SKM-1 treated with dmso at 0.1 percent for 144 hours (cell line): ENCODE measurements at regions not wholly inside any gene's neighbourhood (a gene's known extent, or its start where the extent isn't known, plus 50 kb on each side); places are given as distances from the start of the nearest gene placed in this dataset.

Source experiments
- DNase-seq: peaks from one replicate; lab custom pipeline; 2025; ENCODE audit not compliant: unreplicated experiment; lab: John Stamatoyannopoulos, UW

DNA sequence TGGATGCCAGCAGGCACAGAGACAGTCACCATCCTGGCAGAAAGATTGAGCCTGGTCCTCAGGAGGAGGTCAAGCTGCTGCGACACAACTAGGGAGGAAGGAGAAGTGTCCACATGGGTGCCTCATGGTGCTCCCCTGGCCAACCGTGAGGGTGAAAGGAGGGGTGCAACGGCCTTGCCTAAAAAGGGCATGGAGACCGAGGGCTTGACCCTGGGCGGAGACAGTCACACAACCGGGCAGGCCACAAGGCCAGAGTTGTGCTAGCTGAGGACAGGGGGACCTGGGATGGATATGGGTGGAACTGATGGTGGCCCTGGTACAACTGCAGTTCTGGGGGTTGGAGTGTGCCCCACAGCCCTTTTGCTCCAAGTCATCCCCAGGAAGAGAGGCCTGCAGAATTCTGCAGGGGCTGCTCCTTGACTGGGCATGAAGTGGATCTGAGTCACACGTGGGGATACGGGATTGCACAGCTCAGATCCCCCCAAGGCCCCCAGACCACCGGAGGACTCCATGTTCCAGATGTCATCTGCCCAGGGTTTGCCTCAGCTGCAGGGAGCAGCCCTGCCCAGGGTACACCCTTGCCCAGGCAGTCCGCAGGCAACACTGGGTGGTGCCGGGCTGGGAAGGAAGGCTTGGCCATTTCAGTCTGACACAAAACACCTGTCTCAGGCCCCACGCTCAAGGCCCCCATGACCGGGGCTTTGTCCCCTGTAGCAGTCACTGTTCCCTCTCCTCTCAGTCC lies 602.3 kb upstream of the MGMT start:
- DNase-seq, result no peak

DNA sequence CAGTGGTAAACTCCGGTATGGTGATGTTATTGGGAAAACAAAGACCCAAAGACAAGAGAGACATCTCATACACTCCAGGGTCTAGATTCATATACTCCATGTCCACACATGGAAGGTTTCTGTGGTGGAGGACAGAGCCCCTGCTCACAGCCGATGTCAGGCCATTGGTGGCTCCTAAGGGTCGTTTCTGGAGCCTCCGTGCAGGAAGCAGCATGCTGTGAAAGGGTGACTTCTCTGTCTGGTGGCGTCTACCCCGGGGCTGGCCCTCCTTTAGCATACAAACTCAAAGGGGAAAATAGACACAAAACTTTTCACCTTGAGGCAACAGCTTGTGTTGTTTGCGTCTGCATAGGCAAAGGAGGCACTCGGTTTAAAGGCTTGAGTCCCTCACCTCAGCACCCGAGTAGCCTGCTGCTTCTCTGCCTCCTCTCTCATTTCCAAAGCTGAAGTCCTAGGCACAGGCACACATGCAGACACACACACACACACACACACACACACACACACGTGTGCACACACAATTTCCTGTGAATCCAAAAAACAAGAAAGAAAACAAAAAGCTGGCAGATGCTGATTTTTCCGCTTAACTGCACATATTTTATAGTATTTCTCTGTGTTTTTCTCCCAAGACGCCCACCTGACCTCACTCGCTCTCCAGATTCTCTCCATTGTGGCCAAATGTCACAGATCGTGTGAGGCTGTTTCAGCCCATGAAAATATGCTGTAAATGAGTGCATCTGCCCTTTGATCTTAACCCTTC lies 601.4 kb upstream of the MGMT start:
- no peak for DNase-seq

DNA sequence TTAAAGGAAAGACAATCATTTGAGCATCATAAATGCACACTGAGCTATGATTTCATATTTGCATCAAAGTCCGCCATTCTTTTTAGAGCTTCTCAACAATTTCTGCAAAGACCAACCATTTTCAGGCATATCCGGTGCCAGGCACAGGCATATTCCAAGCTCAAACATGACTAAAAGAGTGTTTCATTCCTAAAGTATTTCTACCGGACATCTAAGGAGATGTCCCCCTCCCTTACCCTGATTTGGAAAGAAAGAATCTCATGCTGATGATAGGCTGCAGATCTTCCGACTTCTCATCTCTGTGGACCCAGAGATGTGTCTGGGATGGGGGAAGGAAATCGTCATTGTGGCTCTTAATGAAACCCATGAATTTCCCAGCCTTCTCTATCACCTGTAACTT lies 600.5 kb upstream of the MGMT start:
- DNase-seq, result no peak

DNA sequence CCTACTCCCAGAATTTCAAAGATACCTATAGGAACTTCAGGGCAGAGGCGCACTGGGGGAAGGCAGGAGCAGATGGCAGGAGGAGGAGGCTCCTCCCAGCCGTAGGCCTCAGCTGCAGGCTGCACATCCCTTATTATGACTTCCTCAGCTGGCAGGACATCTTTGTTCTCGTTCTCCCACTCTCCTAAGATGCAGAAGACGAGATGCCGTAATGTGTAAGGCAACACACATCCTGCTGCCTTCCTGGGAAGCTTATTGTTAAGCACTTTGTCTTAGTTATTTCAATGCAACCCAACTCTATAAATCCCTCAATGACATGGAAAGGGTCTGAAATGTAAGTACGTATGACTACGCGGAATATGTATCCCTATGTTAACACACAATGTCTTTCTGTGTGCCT lies 599.8 kb upstream of the MGMT start:
- no peak for DNase-seq

DNA sequence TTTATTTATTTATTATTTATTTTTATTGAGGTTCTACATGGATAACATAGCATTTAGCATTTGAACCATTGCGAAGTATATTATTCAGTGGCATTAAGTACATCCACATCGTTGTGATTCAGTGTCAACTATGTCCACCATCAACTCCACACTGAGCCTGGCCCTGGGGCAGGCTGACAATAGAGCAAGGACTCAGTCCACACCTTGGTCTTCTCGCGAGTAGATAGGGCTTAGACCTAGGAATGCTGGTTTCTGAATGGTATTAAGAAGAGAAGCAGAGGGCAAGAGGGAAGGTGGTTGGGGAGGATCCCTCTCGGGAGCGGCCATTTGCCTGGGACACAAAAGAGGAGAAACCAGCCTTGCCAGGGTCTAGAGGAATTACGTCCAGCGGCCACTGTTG lies 599.2 kb upstream of the MGMT start:
- DNase-seq, result no peak

DNA sequence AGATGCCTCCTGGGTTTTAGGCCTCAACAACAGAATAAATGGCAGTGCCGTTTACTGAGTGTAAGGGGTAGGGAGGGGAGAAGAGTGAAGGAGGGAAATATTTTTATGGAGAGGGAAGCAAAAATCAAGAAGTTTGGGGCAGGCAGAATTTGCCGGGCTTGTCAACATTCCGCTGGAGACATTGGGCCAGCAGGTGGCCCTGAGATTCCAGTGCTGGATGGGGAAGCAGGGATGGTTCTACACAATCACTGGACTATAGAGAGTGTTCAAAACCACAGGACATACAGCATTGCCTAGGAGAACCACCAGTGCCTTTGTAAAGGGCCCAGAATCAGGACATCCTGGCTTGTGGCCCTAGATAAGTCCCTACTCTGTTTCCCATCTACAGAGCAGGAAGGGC lies 598.6 kb upstream of the MGMT start:
- DNase-seq, result no peak

DNA sequence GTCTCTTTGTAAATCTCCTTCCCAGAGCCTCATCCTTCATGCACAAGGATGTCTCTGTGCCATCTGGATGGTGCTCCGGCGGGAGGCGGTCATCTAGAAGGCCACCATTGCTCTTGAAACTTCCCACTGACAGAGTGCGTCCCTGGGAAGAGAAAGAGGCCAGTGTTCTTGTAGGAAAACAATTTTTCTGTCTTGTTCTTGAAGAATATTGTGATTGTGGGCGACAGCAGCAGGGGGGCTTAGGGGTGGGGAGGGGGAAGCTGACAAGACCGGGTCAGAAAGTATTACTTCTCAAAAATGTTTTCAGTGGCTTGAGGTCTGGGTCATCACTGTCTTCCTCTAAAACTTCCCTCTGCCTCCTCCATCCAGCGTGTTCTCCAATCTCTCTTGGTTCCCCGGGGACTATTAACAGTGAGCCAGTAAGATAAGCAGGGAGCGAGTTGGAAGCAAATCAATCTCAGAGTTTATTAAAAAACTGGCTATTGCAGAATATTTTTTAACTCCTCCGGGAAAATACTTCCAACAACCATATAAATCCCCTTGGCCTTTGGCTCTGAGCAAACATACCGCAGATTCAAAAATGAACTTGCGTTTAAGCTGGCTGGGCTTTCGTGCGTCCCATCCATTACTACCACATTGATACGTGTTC lies 597.8 kb upstream of the MGMT start:
- DNase-seq, result no peak

DNA sequence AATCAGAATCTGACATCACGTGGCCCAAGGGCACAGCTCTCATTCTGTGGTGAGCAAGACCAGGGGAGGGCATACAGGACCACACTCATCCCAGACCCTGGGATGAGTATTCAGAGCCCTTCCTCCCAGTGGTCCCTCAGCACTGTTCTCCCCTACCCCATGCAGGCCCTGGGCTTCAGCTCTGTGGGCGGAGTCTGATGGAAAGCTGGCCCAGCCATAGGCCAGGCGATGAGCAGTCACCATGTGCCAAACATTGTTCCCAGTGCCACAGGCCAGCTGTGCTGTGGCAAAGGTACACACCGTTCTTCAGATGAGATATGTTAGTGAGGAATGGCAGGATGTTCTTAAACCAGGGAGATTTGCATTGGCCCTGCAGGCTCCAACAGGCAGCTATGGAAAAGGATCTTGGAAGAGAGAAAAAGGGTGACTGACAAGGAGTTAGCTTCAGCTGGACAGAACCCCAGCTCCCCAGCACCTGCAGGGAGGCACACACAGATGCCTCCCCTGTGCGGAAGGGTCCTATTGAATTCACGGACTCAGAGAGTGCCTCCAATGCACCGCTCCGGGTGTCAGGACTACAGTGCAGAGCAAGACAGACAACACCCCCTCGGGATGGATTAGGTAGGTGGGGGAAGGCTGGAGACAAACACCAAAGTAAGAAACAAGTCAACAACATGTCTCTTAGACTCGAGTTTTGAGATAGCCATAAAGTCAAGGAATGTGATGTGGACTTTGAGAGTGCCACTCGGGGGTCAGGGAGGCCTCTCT lies 596.0 kb upstream of the MGMT start:
- DNase-seq, result no peak

DNA sequence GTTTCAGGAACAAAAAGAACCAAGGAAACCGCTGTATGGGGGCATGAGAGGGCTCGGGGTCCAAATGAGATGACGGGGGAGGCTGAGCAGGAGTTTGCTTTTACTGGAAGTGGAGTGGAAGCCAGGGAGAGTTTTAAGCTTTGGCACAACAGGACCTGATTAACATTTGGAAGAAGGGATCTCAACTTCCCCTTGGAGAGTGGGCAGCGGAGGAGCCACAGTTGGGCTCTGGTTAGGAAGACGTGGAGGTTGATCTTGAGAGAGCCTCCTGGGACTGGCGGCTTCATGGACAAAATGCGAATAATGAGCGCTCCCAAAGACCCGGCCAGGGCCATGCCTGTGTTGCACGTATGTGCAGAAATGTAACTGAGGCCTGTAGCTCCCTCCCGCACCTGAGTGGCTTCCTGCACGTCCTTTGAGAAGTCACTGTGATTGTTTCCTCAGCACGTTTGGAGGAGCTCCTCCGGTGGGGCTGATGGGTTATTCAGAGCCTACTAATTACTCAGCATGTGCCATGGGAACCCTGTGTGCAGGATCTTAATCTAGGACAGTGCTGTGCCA lies 595.3 kb upstream of the MGMT start:
- no peak for DNase-seq

DNA sequence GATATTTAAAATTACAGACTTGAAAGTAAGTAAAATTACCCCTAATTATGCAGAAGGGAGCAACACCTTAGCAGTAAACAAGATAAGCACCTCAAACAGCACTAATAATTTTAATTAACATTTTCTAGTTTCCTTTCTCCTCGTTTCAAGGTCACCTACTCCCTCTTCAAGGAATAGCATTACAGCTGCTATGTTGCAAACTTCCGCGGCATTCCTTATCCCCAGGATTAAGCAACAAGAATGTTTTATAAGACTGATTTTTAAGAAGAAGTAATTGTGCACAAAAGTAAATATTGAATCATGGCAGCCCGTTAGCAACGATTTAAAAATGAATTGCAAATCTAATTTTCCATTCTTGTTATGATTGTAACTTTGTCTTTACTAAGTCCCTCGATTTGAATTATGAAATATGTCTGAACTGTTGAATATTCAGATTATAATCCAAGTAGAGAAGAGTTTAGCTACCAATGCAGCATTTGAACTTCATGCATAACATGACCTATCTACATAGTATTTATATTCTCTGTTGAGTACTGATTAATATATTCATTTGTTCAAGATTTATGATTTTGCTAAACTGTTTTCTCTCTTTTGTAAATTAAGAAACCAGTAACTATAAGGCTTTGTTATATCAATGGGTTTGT lies 593.5 kb upstream of the MGMT start:
- no peak for DNase-seq

DNA sequence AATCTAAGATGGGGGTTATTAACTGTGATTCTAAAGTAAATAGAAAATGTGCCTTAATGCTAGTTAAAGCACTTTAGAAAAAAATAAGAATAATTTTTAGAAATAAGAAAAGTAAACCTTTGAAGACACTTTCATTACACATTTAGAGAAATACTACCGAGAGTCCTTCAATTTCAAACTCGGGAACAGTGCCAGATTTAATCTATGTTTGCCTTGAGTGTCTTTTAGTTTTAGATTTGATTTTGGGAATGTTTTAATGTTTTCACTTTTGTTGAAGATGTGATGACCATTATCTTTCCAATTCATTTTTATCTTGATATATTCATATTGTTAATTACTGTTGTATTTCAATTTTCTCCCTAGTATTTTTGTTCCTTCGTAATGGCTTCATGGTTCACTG lies 592.7 kb upstream of the MGMT start:
- DNase-seq, result no peak

DNA sequence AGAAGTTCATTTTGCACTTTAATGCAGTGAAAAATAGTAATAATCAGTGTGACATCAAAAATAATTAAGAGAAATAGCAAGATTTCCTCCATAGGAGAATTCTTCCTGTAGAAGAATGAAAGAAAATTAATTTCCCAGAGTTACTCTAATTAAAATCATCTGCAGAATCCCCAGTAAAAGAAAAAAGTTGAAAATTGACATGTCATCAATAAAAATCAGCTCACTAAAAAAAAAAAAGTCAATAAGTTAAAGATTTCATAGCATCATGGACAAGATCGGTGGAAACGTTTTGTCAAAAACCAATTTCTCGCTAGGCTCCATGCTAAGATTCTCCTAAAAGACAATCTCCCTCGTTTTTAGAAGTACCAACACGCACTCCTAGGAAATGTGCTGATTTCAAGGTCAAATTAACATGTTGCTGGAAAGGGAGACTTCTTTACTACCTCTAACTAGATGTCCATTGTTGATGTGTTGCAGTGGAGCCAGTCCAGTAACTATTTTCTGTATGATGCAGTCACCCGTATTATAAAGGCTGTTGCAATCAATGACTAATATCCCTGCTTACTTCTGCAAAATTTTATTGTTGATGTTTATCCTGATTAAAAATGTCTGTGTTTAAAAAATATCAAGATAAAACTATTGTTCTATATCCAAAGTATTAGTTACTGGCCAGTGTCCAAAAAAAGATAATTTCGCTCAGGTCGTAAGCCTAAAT lies 591.9 kb upstream of the MGMT start:
- no peak for DNase-seq

DNA sequence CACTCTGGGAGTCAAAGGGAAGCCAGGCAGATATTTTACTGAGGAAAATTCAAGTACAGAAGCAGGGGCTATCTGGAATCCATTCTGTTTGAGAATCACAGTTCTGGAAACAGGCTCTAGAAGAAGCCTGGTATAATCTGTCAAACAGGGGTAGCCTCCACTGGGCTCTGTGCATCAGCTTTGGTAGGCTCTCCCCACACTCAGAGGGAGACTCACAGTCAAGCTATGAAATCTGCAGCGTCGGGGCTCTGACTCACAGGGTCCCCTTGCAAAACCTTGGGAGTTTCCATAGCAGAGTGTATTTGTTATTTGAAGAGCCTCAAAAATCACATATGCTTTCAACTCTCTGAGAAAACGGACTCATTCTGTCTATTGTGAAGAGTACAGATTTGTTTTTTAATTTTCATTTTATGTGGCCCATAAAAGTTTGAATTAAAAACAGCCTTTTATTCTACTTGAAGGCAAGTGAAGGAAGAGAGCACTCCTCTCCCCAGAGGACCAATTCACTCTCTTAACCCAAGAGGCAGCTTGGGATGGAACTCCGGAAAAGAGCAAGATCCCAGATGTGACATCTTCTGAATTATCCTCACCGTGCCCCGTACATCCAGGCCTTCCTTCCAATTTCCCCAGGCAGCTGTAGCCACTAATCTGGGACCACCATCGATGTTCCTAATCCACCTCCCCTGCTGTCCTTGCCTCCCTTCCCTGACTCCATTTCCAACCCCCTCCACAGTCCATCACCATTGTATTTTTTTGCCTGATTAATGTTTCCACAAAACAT lies 590.9 kb upstream of the MGMT start:
- DNase-seq, result no peak

DNA sequence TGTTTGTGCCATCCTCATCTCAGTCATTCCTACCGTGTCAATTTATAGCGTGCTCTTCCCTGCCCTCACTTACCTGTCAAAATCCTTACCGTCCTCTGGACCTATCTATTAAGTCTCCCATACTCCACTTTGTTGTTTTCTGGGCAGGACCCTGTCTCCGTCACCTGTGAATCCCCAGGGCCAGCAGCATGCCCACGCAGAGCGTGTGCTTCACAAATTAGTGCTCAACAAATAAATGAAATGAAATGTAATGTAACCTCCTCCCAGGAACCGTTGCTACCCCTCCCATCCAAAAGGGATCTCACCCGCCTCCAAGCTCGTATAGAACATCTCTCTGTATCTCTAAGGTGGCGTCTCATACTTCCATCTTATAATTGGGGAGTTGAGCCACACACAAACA lies 589.9 kb upstream of the MGMT start:
- no peak for DNase-seq

DNA sequence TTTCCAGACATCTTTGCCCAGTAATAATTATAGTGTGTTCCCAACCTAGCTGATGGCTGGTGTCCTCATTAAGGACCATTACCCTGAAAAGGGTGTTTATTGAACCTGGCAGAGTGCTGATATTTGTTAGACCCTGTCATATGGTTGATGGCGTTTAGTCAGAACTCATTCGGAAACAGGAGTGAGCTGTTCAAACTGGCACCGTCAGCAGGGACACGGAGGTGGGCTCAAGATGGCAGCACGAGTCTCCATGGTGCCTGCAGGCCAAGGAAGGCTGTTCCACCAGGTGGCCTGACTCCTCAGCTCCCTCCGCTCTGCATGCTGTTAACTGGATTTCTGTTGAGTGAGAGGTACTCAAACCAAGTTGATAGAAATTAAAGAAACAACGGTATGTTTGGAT lies 589.1 kb upstream of the MGMT start:
- DNase-seq, result no peak

DNA sequence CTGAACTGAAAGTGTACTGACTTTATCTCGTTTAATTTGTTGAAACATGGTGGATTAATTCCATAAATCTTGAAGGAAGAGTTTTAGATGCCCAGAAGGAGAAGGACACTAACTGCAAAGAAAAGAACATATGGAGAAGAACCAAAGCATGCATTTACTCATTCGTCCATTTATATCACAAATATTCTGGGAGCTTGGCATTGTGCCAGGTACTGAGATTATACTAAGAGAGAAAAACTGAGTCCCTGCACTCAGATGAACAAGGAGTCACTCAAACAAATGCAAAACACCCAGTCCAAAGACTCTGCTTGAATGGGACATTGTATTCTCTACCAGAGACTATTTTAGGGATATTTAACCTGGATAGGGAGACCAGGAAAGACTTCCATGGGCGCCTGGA lies 588.0 kb upstream of the MGMT start:
- DNase-seq, result no peak

DNA sequence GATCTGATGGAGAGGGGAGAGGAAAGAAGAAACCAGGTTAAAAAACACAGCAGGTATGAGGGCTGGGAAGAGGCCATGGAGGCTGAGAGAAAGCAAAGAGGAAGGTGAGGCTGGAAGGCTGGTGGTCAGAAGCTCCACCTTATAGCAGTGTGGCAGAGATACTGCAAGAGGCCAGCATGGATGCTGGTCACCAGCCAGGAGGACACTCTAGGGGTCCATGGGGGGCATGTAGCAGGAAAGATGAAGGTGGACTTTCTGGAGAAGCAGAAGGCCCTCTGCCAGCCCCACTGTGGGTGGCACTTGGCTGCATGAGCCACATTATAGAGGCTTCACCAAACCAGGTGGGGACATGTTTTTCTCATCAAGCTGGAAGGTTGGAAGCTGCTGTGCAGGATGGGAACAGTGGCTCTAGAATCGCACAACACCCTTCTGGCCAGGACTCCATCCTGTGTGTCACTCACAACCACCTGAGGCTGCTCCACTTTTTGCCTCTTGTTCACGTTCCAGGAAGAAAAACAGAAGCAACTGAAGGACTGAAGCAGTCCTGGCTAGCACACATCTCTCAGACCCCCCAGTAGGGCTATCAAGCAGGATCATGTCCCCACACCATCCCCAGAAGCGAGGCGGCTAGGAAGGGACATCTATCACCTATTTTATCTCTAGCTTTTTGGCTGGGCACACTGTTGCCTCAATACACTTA lies 587.5 kb upstream of the MGMT start:
- DNase-seq, result no peak

DNA sequence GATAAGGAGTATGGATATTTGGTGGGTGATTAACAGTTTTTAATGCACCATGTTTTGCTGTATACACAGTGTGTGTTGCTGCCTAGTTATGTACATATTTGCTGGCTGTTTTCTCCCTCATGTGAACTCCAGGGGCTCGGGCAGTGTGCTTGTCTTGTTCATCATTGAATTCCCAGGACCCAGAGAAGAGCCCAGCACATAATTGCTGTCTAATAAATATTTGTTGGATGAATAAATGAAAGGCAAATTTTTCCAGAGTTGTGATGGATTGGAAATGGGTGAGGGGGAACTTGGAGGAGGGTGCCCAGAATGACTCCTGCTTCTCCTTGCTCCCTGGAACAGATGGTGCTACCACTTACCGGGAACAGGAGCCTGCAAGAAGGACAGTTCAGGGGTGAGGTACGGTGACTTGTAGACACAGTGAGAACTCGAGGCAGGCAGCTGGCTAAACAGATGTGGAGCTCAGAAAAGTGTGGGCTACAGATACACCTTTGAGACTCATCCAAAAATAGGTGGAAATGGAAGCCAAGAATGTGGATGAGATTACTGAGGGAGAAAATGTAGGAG lies 586.8 kb upstream of the MGMT start:
- no peak for DNase-seq
